SH-SY5Y (cell line): ENCODE measurements at regions not wholly inside any gene's neighbourhood (a gene's known extent, or its start where the extent isn't known, plus 50 kb on each side); places are given as distances from the start of the nearest gene placed in this dataset.

Experiments
- GATA2 ChIP-seq: IDR thresholded peaks from 2 replicates; pipeline ENCODE4 v1.6.1; 2011; ENCODE audit warnings: mild to moderate bottlenecking, low read depth, low read length
- GATA3 ChIP-seq: IDR thresholded peaks from 2 replicates; pipeline ENCODE4 v1.6.1; 2011; ENCODE audit warnings: low read depth, mild to moderate bottlenecking, low read length, moderate library complexity

- TF ChIP-seq GATA2 (no peak), GATA3 (no peak)
These were observed 145.3 kb upstream of the ADAMTS5 start for GRCh38 chr21:27112186-27112585.
